H1 (cell line): ENCODE measurements at regions not wholly inside any gene's neighbourhood (a gene's known extent, or its start where the extent isn't known, plus 50 kb on each side); places are given as distances from the start of the nearest gene placed in this dataset.

Source experiments
- CTCF ChIA-PET: fragments of 300-600 bp; sonication (Branson Sonifier 250); formaldehyde crosslinking; loops from one replicate; lab custom pipeline; 2021; ENCODE audit not compliant: partially characterized antibody; lab: Charles Lee
- POLR2A ChIA-PET: fragments of 300-600 bp; sonication (Branson Sonifier 250); formaldehyde crosslinking; loops from one replicate; lab custom pipeline; 2021; ENCODE audit warnings: inconsistent platforms; ENCODE audit not compliant: partially characterized antibody; lab: Charles Lee
- DNase-seq, 2 experiments: peaks; one replicate each; pipeline versions ENCODE4 v3.0.0 to v3.0.0-alpha.2; 2010 to 2022; ENCODE audit warnings: low spot score in 2 of 2, low read depth in 1 of 2, mixed read lengths in 1 of 2
- FAIRE-seq: peaks from 2 replicates; lab custom pipeline; 2011; peaks lifted over from hg19 to GRCh38; lab: Jason Lieb, UNC
- H2AFZ ChIP-seq: 2 replicates; pipeline ENCODE4 v1.8.1; 2012; ENCODE audit warnings: low read length, inconsistent platforms
- H2AK5ac ChIP-seq: 2 replicates; pipeline ENCODE4 v1.6.1; 2013; ENCODE audit warnings: low read depth, low read length
- H2BK120ac ChIP-seq: replicated peaks from 2 replicates; pipeline ENCODE3; 2013; ENCODE audit warnings: low read depth, low read length, inconsistent platforms
- H2BK12ac ChIP-seq: 2 replicates; pipeline ENCODE4 v1.6.1; 2013; ENCODE audit warnings: low read depth, low read length
- H2BK15ac ChIP-seq: 2 replicates; pipeline ENCODE4 v1.6.1; 2013; ENCODE audit warnings: low read length
- H2BK20ac ChIP-seq: 2 replicates; pipeline ENCODE4 v1.6.1; 2013; ENCODE audit warnings: low read length
- H2BK5ac ChIP-seq: 2 replicates; pipeline ENCODE4 v1.6.1; 2013; ENCODE audit warnings: low read depth, low read length
- H3K14ac ChIP-seq: 2 replicates; pipeline ENCODE4 v1.6.1; 2013; ENCODE audit warnings: inconsistent platforms; ENCODE audit not compliant: insufficient read length
- H3K18ac ChIP-seq: 2 replicates; pipeline ENCODE4 v1.6.1; 2013; ENCODE audit warnings: low read length; ENCODE audit errors: extremely low read depth
- H3K23ac ChIP-seq: 2 replicates; pipeline ENCODE4 v1.6.1; 2013; ENCODE audit warnings: inconsistent platforms; ENCODE audit not compliant: insufficient read length
- H3K23me2 ChIP-seq: 2 replicates; pipeline ENCODE4 v1.6.1; 2013; ENCODE audit warnings: low read depth, low read length
- H3K27ac ChIP-seq: 2 replicates; pipeline ENCODE4 v1.6.1; 2011; ENCODE audit warnings: low read depth, low read length, inconsistent platforms
- H3K27me3 ChIP-seq, 4 experiments: replicated peaks in 1 of 4; 1 replicate in 1 of 4; 2 replicates in 3 of 4; pipeline versions ENCODE4 v1.6.1 to v1.8.1; 2011 to 2013; ENCODE audit warnings: low read length in 3 of 4, mild to moderate bottlenecking in 3 of 4, inconsistent platforms in 2 of 4, mixed read lengths in 2 of 4, moderate library complexity in 1 of 4; ENCODE audit not compliant: control insufficient read depth in 3 of 4, insufficient read depth in 3 of 4; ENCODE audit errors: extremely low read depth in 1 of 4
- H3K36me3 ChIP-seq, 4 experiments: 2 replicates each; pipeline versions ENCODE4 v1.6.1 to v1.8.1; 2011 to 2013; ENCODE audit warnings: mild to moderate bottlenecking in 4 of 4, low read length in 3 of 4, moderate library complexity in 2 of 4, control low read depth in 1 of 4, inconsistent platforms in 1 of 4; ENCODE audit not compliant: insufficient read depth in 4 of 4, control insufficient read depth in 2 of 4
- H3K4ac ChIP-seq: replicated peaks from 2 replicates; pipeline ENCODE3; 2013; ENCODE audit warnings: low read length, low read depth, mixed read lengths, inconsistent platforms; ENCODE audit not compliant: insufficient read length
- H3K4me1 ChIP-seq, 4 experiments: replicated peaks in 1 of 4; 1 replicate in 1 of 4; 2 replicates in 3 of 4; pipeline versions ENCODE4 v1.6.1 to v1.8.1; 2011 to 2013; ENCODE audit warnings: low read length in 3 of 4, inconsistent platforms in 2 of 4, mixed read lengths in 1 of 4; ENCODE audit not compliant: insufficient read depth in 4 of 4, control insufficient read depth in 3 of 4
- H3K4me2 ChIP-seq, 2 experiments: 2 replicates each; pipeline versions ENCODE4 v1.6.1 to v1.8.1; 2011 to 2013; ENCODE audit warnings: low read depth in 2 of 2, low read length in 2 of 2, control low read depth in 1 of 2, inconsistent platforms in 1 of 2, mild to moderate bottlenecking in 1 of 2; ENCODE audit not compliant: insufficient read depth in 1 of 2
- H3K4me3 ChIP-seq, 4 experiments: fragments of 200-600, 300-600 bp in 1 of 4; sonication (generic), shearing (Covaris generic), sonication (Bioruptor Twin) in 1 of 4; 2 replicates each; pipeline versions ENCODE4 v1.5.1 to v1.8.1; 2011 to 2016; ENCODE audit warnings: low read length in 4 of 4, low read depth in 3 of 4, control low read depth in 2 of 4, inconsistent platforms in 2 of 4, mild to moderate bottlenecking in 2 of 4, mixed read lengths in 1 of 4, moderate library complexity in 1 of 4; ENCODE audit not compliant: insufficient read depth in 2 of 4; ENCODE audit errors: extremely low read depth in 1 of 4
- H3K56ac ChIP-seq: replicated peaks from 2 replicates; pipeline ENCODE3; 2013; ENCODE audit warnings: low read depth, mild to moderate bottlenecking, mixed read lengths, low read length, inconsistent platforms; ENCODE audit not compliant: insufficient read length
- H3K79me1 ChIP-seq: 2 replicates; pipeline ENCODE4 v1.6.1; 2013; ENCODE audit warnings: low read depth, low read length, control low read depth
- H3K79me2 ChIP-seq, 2 experiments: 2 replicates each; pipeline versions ENCODE4 v1.6.1 to v1.8.1; 2012 to 2013; ENCODE audit warnings: low read length in 2 of 2, mild to moderate bottlenecking in 2 of 2, inconsistent platforms in 1 of 2; ENCODE audit not compliant: insufficient read depth in 2 of 2, control insufficient read depth in 1 of 2
- H3K9ac ChIP-seq, 4 experiments: replicated peaks in 1 of 4; 1 replicate in 1 of 4; 2 replicates in 3 of 4; pipeline versions ENCODE4 v1.6.1 to v1.8.1; 2011 to 2013; ENCODE audit warnings: low read depth in 3 of 4, low read length in 3 of 4, control low read depth in 2 of 4, mild to moderate bottlenecking in 2 of 4, moderate library complexity in 2 of 4, inconsistent platforms in 1 of 4; ENCODE audit errors: extremely low read depth in 1 of 4
- H3K9me3 ChIP-seq, 2 experiments: 2 replicates each; pipeline versions ENCODE4 v1.6.1 to v1.8.1; 2012 to 2013; ENCODE audit warnings: mild to moderate bottlenecking in 2 of 2, moderate library complexity in 2 of 2, control low read depth in 1 of 2, inconsistent platforms in 1 of 2, low read depth in 1 of 2, low read length in 1 of 2, mixed read lengths in 1 of 2; ENCODE audit not compliant: insufficient read depth in 2 of 2
- H4K20me1 ChIP-seq, 2 experiments: replicated peaks in 1 of 2; 2 replicates each; pipeline versions ENCODE3 to v1.8.1; 2011 to 2013; ENCODE audit warnings: inconsistent platforms in 2 of 2, low read length in 2 of 2, mild to moderate bottlenecking in 1 of 2; ENCODE audit not compliant: insufficient read depth in 2 of 2, control insufficient read depth in 1 of 2
- H4K5ac ChIP-seq: 2 replicates; pipeline ENCODE4 v1.6.1; 2013; ENCODE audit warnings: low read length, low read depth, mixed read lengths, inconsistent platforms; ENCODE audit not compliant: insufficient read length
- H4K8ac ChIP-seq: 2 replicates; pipeline ENCODE4 v1.8.0; 2013; ENCODE audit warnings: mild to moderate bottlenecking, moderate library complexity, low read length, inconsistent platforms; ENCODE audit not compliant: insufficient read depth; ENCODE audit errors: extremely low read depth
- H4K91ac ChIP-seq: replicated peaks from 2 replicates; pipeline ENCODE3; 2013; ENCODE audit warnings: low read length, mixed read lengths, inconsistent platforms; ENCODE audit not compliant: insufficient read length
- ATF2 ChIP-seq: IDR thresholded peaks from 2 replicates; pipeline ENCODE4 v1.6.1; 2012; ENCODE audit warnings: low read length, inconsistent platforms
- KDM1A ChIP-seq: fragments of 200-600, 300-600 bp; sonication (generic); IDR thresholded peaks from 2 replicates; pipeline ENCODE4 v1.7.1; 2016; ENCODE audit warnings: mild to moderate bottlenecking, low read length, borderline replicate concordance
- SAP30 ChIP-seq: fragments of 300-600 bp; sonication (generic); IDR thresholded peaks from 2 replicates; pipeline ENCODE4 v1.7.1; 2012; ENCODE audit warnings: low read length, moderate library complexity, mild to moderate bottlenecking, inconsistent platforms; ENCODE audit not compliant: insufficient read depth, insufficient replicate concordance

DNA sequence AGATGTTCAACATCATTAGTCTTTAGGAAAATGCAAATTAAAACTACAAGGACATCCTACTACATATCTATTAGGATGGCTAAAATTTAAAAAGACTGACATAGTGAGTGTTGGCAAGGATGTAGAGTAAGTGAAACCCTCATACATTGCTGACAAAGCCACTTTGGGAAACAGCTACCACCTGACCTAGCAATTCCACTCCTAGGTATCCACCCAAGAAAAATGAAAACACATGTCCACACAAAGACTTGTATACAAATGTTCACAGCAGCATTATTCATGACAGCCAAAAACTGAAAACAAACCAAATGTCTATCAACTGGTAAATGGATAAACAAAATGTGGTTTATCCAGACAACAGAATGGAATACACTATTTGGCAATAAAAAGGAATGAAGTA, 51.7 kb upstream of the DOCK9 start:
- FAIRE-seq: no peak
- H2BK15ac ChIP-seq: no peak overlapping the region
- CTCF ChIA-PET: interaction anchor here (0.8 to 3.0 kb wide), 15 partner anchors 9 to 202 kb away, joined by 3 to 10 read pairs (median 6); no protein-coding TSS in a partner anchor

More for the DNA sequence above, 51.7 kb upstream of the DOCK9 start:
- Histone ChIP-seq H4K20me1 (no peaks in the 10 kb centered on the region), H3K56ac (no peak overlapping the region), H3K18ac (no peak overlapping the region), H2BK120ac (no peak overlapping the region), H4K5ac (no peak overlapping the region), H3K9me3 (0 out of 4 replicates have a peak, but pooled peaks cover 0 to 3% of the 10 kb centered on the region in 2 experiments), H3K27ac (no peak overlapping the region), H3K36me3 (no peaks in the 10 kb centered on the region), H2AFZ (no peak overlapping the region), H3K23me2 (no peaks in the 10 kb centered on the region), H3K9ac (no peak overlapping the region), H3K4me1 (0 out of 7 replicates have a peak, but pooled peaks cover 0 to 1% (median 0%) of the 10 kb centered on the region in 4 experiments), H4K8ac (no peak overlapping the region), H4K91ac (no peak overlapping the region), H3K14ac (no peak overlapping the region), H3K79me1 (no peaks in the 10 kb centered on the region), H2BK5ac (no peak overlapping the region), H3K23ac (no peak overlapping the region), H3K4ac (no peak overlapping the region), H3K27me3 (no peaks in the 10 kb centered on the region), H3K4me3 (no peak overlapping the region), H3K79me2 (no peaks in the 10 kb centered on the region), H2BK20ac (no peak overlapping the region), H2AK5ac (no peak overlapping the region), H2BK12ac (no peak overlapping the region), H3K4me2 (no peak overlapping the region)
- POLR2A ChIA-PET: no interaction called here
- no peak for DNase-seq
- TF ChIP-seq SAP30: no peak
- no peak for TF ChIP-seq ATF2
- TF ChIP-seq KDM1A: no peak
